GM12878 (cell line): ENCODE measurements at regions not wholly inside any gene's neighbourhood (a gene's known extent, or its start where the extent isn't known, plus 50 kb on each side); places are given as distances from the start of the nearest gene placed in this dataset.

Experiments used
- ATAC-seq: fragments of 200-7000 bp; cut with Tn5 transposase; 3 replicates; pipeline ENCODE4 v1.9.1; 2020; ENCODE audit warnings: mild to moderate bottlenecking, moderate library complexity
- BruUV-seq: library from RNA; stranded (reverse); fragments of 400-500 nt; replicated peaks from 2 replicates; lab custom pipeline; 2021; lab: Mats Ljungman, UMichigan
- CTCF ChIA-PET: fragments of 300-600 bp; sonication (Branson Sonifier 250); formaldehyde crosslinking; extraction: SDS; loops from one replicate; lab custom pipeline; 2021; ENCODE audit warnings: inconsistent platforms; lab: Yijun Ruan, JAX
- POLR2A ChIA-PET: fragments of 350-600 bp; formaldehyde crosslinking; extraction: SDS; loops from one replicate; lab custom pipeline; 2021; ENCODE audit warnings: inconsistent platforms; lab: Charles Lee
- RAD21 ChIA-PET: fragments of 300-600 bp; sonication (Branson Sonifier 250); formaldehyde crosslinking; loops from one replicate; lab custom pipeline; 2023; ENCODE audit warnings: antibody characterized with exemption; ENCODE audit not compliant: unreplicated experiment; lab: Charles Lee
- SMC1A ChIA-PET: fragments of 300-600 bp; sonication (Branson Sonifier 250); formaldehyde crosslinking; loops from one replicate; lab custom pipeline; 2023; ENCODE audit not compliant: unreplicated experiment, uncharacterized antibody; lab: Charles Lee
- DNase-seq: peaks from one replicate; pipeline ENCODE4 v3.0.0-alpha.2; 2011; ENCODE audit warnings: low read depth, low spot score
- FAIRE-seq: peaks from 3 replicates; lab custom pipeline; 2011; peaks lifted over from hg19 to GRCh38; lab: Jason Lieb, UNC
- H2AFZ ChIP-seq: 2 replicates; pipeline ENCODE4 v1.6.0; 2011; ENCODE audit warnings: low read depth, low read length, control low read depth; ENCODE audit not compliant: control insufficient read depth
- H3K27ac ChIP-seq: 2 replicates; pipeline ENCODE4 v1.5.1; 2011; ENCODE audit warnings: control low read depth; ENCODE audit not compliant: control insufficient read depth, insufficient read depth
- H3K27me3 ChIP-seq, 2 experiments: replicated peaks in 1 of 2; 2 replicates each; pipeline versions ENCODE4 v1.6.0 to v1.6.1; 2011; ENCODE audit warnings: low read length in 1 of 2; ENCODE audit not compliant: control insufficient read depth in 2 of 2, insufficient read depth in 2 of 2
- H3K36me3 ChIP-seq, 2 experiments: 2 replicates each; pipeline ENCODE4 v1.5.1; 2011; ENCODE audit warnings: low read length in 1 of 2; ENCODE audit not compliant: control insufficient read depth in 2 of 2, insufficient read depth in 2 of 2
- H3K4me1 ChIP-seq: 2 replicates; pipeline ENCODE4 v1.6.1; 2011; ENCODE audit warnings: mild to moderate bottlenecking, low read length, moderate library complexity, mixed read lengths; ENCODE audit not compliant: control insufficient read depth, insufficient read depth
- H3K4me2 ChIP-seq: 2 replicates; pipeline ENCODE4 v1.6.0; 2011; ENCODE audit warnings: control low read depth; ENCODE audit not compliant: control insufficient read depth, insufficient read depth
- H3K4me3 ChIP-seq: fragments of 200-600 bp; sonication (generic); 2 replicates; pipeline ENCODE4 v1.5.1; 2016
- H3K79me2 ChIP-seq: 2 replicates; pipeline ENCODE4 v1.6.0; 2011; ENCODE audit warnings: low read length; ENCODE audit not compliant: control insufficient read depth, insufficient read depth
- H3K9ac ChIP-seq: 2 replicates; pipeline ENCODE4 v1.8.0; 2011; ENCODE audit warnings: low read length, control low read depth, mixed read lengths; ENCODE audit not compliant: control insufficient read depth, insufficient read depth
- H3K9me3 ChIP-seq: replicated peaks from 3 replicates; pipeline ENCODE4 v1.5.1; 2011; ENCODE audit warnings: mild to moderate bottlenecking, low read length; ENCODE audit not compliant: control insufficient read depth, insufficient read depth
- H4K20me1 ChIP-seq: 2 replicates; pipeline ENCODE4 v1.6.0; 2011; ENCODE audit not compliant: control insufficient read depth, insufficient read depth
- BHLHE40 ChIP-seq, 2 experiments: fragments of 450-650 bp in 1 of 2; IDR thresholded peaks; 2 replicates each; pipeline ENCODE4 v1.6.1; 2011 to 2017; ENCODE audit warnings: low read depth in 2 of 2, borderline replicate concordance in 1 of 2, improper control_type of control experiment in 1 of 2, low read length in 1 of 2, mild to moderate bottlenecking in 1 of 2
- IKZF1 ChIP-seq: fragments of 450-650 bp; conservative IDR thresholded peaks from 2 replicates; pipeline ENCODE4 v1.6.1; 2017; ENCODE audit warnings: antibody characterized with exemption, mild to moderate bottlenecking
- KLF5 ChIP-seq: fragments of 450-650 bp; IDR thresholded peaks from 2 replicates; pipeline ENCODE4 v1.6.1; 2014; ENCODE audit warnings: mild to moderate bottlenecking; ENCODE audit not compliant: partially characterized antibody
- PAX5 ChIP-seq: IDR thresholded peaks from 2 replicates; pipeline ENCODE4 v1.6.1; 2011; ENCODE audit warnings: low read depth, low read length, borderline replicate concordance
- SIX5 ChIP-seq: IDR thresholded peaks from 2 replicates; pipeline ENCODE4 v1.6.1; 2011; ENCODE audit warnings: mild to moderate bottlenecking, low read depth, low read length, moderate library complexity; ENCODE audit not compliant: severe bottlenecking
- SREBF1 ChIP-seq: IDR thresholded peaks from 2 replicates; pipeline ENCODE4 v1.6.1; 2012; ENCODE audit warnings: mild to moderate bottlenecking, low read length
- SUPT20H ChIP-seq: IDR thresholded peaks from 2 replicates; pipeline ENCODE4 v1.6.1; 2011; ENCODE audit warnings: low read depth, mild to moderate bottlenecking, low read length, moderate library complexity, borderline replicate concordance; ENCODE audit not compliant: control insufficient read depth
- ZNF274 ChIP-seq: IDR thresholded peaks from one replicate; pipeline ENCODE4 v1.8.0; 2011; ENCODE audit not compliant: insufficient read length, insufficient read depth
- WGBS: methylation state at CpG from one replicate; pipeline ENCODE4 v1.1.6; 2016; ENCODE audit warnings: low lambda C conversion rate; ENCODE audit not compliant: insufficient replicate concordance, insufficient coverage; ENCODE audit errors: missing lambda C conversion rate; 5-methylcytosine and 5-hydroxymethylcytosine counted together
- in situ Hi-C: fragments of 300-500 bp; cut with MboI; formaldehyde crosslinking; loops from 9 replicates; pipeline ENCODE4 v1.14.3; 2018; ENCODE audit warnings: mixed read lengths
- intact Hi-C: fragments of 100-400 bp; cut with micrococcal nuclease; formaldehyde crosslinking; loops from one replicate; pipeline ENCODE4 v1.14.2; 2022; ENCODE audit not compliant: unreplicated experiment
- TF ChIP-seq, protein P1 (sequence below): fragments of 450-650 bp; conservative IDR thresholded peaks from 2 replicates; pipeline ENCODE4 v1.6.1; 2017; ENCODE audit warnings: mild to moderate bottlenecking, moderate library complexity
- TF ChIP-seq, protein P2 (sequence below): fragments of 450-650 bp; formaldehyde crosslinking; IDR thresholded peaks from 2 replicates; pipeline ENCODE4 v1.4.0; 2020; ENCODE audit warnings: mild to moderate bottlenecking, moderate library complexity
- TF ChIP-seq, protein P3 (sequence below): IDR thresholded peaks from 2 replicates; pipeline ENCODE4 v1.6.1; 2012; ENCODE audit warnings: low read length, inconsistent platforms
- TF ChIP-seq, protein P4 (sequence below): fragments of 450-650 bp; IDR thresholded peaks from 2 replicates; pipeline ENCODE4 v1.6.1; 2017; ENCODE audit warnings: antibody characterized with exemption, mild to moderate bottlenecking, moderate library complexity

DNA sequence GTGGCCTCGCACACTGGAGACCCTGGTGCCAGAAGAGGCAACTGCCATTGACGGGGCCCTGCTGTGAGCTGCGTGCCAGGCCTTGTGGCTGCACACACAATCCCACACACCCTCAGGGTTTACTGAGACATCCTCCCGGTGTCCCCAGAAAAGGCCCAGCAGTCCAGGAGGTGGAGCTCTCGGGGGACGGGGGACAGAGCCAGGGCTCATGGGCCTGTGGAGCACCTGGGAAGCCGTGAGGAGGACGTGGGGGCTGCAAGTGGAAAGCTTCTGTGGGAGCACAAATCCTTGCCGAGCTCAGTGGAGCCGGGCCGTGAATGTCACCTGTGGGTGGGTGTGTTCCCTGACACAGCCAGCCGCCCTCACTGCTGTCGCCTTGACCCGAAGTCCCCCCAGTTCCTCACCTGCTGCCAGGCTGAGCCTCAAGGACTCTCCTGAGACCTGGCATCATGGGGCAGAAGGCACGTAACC, 609.7 kb downstream of the TBC1D22A start:
- no peaks in the 10 kb centered on the region for H3K79me2 ChIP-seq
- intact Hi-C loops (no loop called here), in situ Hi-C loops (no loop called here)
- H3K4me3 ChIP-seq: no peak overlapping the region
- no peaks in the 10 kb centered on the region for H3K36me3 ChIP-seq
- no peaks in the 10 kb centered on the region for H4K20me1 ChIP-seq
- BruUV-seq: no TSS peak
- POLR2A ChIA-PET: no interaction called here
- no peak for TF ChIP-seq SUPT20H
- TF ChIP-seq, protein P1, sequence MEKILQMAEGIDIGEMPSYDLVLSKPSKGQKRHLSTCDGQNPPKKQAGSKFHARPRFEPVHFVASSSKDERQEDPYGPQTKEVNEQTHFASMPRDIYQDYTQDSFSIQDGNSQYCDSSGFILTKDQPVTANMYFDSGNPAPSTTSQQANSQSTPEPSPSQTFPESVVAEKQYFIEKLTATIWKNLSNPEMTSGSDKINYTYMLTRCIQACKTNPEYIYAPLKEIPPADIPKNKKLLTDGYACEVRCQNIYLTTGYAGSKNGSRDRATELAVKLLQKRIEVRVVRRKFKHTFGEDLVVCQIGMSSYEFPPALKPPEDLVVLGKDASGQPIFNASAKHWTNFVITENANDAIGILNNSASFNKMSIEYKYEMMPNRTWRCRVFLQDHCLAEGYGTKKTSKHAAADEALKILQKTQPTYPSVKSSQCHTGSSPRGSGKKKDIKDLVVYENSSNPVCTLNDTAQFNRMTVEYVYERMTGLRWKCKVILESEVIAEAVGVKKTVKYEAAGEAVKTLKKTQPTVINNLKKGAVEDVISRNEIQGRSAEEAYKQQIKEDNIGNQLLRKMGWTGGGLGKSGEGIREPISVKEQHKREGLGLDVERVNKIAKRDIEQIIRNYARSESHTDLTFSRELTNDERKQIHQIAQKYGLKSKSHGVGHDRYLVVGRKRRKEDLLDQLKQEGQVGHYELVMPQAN: no peak
- TF ChIP-seq, protein P2, sequence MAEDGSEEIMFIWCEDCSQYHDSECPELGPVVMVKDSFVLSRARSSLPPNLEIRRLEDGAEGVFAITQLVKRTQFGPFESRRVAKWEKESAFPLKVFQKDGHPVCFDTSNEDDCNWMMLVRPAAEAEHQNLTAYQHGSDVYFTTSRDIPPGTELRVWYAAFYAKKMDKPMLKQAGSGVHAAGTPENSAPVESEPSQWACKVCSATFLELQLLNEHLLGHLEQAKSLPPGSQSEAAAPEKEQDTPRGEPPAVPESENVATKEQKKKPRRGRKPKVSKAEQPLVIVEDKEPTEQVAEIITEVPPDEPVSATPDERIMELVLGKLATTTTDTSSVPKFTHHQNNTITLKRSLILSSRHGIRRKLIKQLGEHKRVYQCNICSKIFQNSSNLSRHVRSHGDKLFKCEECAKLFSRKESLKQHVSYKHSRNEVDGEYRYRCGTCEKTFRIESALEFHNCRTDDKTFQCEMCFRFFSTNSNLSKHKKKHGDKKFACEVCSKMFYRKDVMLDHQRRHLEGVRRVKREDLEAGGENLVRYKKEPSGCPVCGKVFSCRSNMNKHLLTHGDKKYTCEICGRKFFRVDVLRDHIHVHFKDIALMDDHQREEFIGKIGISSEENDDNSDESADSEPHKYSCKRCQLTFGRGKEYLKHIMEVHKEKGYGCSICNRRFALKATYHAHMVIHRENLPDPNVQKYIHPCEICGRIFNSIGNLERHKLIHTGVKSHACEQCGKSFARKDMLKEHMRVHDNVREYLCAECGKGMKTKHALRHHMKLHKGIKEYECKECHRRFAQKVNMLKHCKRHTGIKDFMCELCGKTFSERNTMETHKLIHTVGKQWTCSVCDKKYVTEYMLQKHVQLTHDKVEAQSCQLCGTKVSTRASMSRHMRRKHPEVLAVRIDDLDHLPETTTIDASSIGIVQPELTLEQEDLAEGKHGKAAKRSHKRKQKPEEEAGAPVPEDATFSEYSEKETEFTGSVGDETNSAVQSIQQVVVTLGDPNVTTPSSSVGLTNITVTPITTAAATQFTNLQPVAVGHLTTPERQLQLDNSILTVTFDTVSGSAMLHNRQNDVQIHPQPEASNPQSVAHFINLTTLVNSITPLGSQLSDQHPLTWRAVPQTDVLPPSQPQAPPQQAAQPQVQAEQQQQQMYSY (CRISPR knock-in tag): no peak
- TF ChIP-seq, protein P3, sequence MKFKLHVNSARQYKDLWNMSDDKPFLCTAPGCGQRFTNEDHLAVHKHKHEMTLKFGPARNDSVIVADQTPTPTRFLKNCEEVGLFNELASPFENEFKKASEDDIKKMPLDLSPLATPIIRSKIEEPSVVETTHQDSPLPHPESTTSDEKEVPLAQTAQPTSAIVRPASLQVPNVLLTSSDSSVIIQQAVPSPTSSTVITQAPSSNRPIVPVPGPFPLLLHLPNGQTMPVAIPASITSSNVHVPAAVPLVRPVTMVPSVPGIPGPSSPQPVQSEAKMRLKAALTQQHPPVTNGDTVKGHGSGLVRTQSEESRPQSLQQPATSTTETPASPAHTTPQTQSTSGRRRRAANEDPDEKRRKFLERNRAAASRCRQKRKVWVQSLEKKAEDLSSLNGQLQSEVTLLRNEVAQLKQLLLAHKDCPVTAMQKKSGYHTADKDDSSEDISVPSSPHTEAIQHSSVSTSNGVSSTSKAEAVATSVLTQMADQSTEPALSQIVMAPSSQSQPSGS: no peak
- TF ChIP-seq PAX5: no peak
- TF ChIP-seq BHLHE40 (IDR thresholded peaks at IDR 0.05; ENCODE audit: borderline replicate concordance in 1 of 2, low read depth in 2 of 2, low read length in 1 of 2): no peak
- no peak for TF ChIP-seq KLF5
- no peak for TF ChIP-seq IKZF1
- TF ChIP-seq SREBF1: no peak
- TF ChIP-seq ZNF274: no peak
- no peak for TF ChIP-seq SIX5
- TF ChIP-seq, protein P4, sequence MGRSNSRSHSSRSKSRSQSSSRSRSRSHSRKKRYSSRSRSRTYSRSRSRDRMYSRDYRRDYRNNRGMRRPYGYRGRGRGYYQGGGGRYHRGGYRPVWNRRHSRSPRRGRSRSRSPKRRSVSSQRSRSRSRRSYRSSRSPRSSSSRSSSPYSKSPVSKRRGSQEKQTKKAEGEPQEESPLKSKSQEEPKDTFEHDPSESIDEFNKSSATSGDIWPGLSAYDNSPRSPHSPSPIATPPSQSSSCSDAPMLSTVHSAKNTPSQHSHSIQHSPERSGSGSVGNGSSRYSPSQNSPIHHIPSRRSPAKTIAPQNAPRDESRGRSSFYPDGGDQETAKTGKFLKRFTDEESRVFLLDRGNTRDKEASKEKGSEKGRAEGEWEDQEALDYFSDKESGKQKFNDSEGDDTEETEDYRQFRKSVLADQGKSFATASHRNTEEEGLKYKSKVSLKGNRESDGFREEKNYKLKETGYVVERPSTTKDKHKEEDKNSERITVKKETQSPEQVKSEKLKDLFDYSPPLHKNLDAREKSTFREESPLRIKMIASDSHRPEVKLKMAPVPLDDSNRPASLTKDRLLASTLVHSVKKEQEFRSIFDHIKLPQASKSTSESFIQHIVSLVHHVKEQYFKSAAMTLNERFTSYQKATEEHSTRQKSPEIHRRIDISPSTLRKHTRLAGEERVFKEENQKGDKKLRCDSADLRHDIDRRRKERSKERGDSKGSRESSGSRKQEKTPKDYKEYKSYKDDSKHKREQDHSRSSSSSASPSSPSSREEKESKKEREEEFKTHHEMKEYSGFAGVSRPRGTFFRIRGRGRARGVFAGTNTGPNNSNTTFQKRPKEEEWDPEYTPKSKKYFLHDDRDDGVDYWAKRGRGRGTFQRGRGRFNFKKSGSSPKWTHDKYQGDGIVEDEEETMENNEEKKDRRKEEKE: no peak
- SMC1A ChIA-PET: no interaction called here
- H2AFZ ChIP-seq: no peak overlapping the region
- H3K27me3 ChIP-seq: no peaks in the 10 kb centered on the region
- RAD21 ChIA-PET: no interaction called here
- DNase-seq: no peak
- H3K4me2 ChIP-seq: no peak overlapping the region
- H3K27ac ChIP-seq: no peak overlapping the region
- no peak overlapping the region for H3K9ac ChIP-seq
- FAIRE-seq: no peak
- no peak for ATAC-seq
- H3K4me1 ChIP-seq: no peaks in the 10 kb centered on the region
- CTCF ChIA-PET: no interaction called here
- H3K9me3 ChIP-seq: no peaks in the 10 kb centered on the region; the same call in 2 of the 3 replicates
- WGBS: 36% methylated on average over 15 of the region's 15 CpGs
